Right ventricle myocardium superior (tissue), 1 donor: ENCODE measurements at regions not wholly inside any gene's neighbourhood (a gene's known extent, or its start where the extent isn't known, plus 50 kb on each side); places are given as distances from the start of the nearest gene placed in this dataset.
"Not testable (repeated sequence)": the region's sequence is repeated elsewhere in the genome, so short reads cannot be mapped to it uniquely, and the experiment has no call there.

Source experiments
- ATAC-seq: fragments of 200-7000 bp; cut with Tn5 transposase; one replicate; pipeline ENCODE4 v1.9.1; 2020; ENCODE audit warnings: mild to moderate bottlenecking; ENCODE audit not compliant: poor library complexity
- DNase-seq: peaks from one replicate; pipeline ENCODE4 v3.0.0-alpha.2; 2020
- intact Hi-C: fragments of 100-400 bp; cut with DNase I; formaldehyde crosslinking; loops from one replicate; pipeline ENCODE4 v1.11.2; 2022
- donor health status: DM: no; HTN: yes; CAD: no; lungs with severe emphysema.

DNA sequence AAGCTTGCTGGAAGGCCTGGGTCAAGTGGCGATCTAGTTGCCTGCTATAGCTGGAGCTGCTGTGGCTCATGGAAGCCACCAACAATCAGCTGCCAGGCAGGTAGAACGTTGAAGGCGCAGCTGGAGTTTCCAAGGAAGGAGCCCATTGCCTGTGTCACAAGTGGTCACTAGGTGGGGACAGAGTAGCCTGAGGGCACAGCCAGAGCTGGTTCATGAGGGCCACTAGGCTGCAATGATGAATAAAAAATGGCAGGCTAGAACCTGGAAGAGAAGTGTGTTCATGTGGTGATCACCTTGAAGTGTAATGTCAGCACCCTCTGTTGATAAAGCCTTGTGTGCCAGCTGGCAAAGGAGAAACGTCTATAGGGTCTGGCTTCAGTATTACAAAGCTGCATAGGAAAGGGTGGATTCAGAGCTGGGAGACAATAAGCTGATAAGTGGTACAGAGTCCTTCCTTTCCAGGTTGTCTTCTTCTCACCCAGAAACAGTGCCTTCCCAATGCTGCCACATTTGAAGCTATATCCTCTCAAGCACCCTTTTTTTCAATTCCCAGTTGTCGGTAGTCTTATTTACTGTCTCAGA is 165.8 kb downstream of the EMP1 start:
- intact Hi-C loops: loop anchor here (5.0 to 10.0 kb wide), 2 partner anchors 170 to 302 kb away; no protein-coding TSS in a partner anchor
- peak; percentile 89 for ATAC-seq
- DNase-seq: peak; percentile 59

- intact Hi-C loops: loop anchor here (5.0 to 10.0 kb wide), 2 partner anchors 173 to 305 kb away; no protein-coding TSS in a partner anchor
- DNase-seq (no peak), ATAC-seq (no peak)
These were observed 163.1 kb downstream of the EMP1 start for GRCh38 chr12:13359636-13360035.

DNA sequence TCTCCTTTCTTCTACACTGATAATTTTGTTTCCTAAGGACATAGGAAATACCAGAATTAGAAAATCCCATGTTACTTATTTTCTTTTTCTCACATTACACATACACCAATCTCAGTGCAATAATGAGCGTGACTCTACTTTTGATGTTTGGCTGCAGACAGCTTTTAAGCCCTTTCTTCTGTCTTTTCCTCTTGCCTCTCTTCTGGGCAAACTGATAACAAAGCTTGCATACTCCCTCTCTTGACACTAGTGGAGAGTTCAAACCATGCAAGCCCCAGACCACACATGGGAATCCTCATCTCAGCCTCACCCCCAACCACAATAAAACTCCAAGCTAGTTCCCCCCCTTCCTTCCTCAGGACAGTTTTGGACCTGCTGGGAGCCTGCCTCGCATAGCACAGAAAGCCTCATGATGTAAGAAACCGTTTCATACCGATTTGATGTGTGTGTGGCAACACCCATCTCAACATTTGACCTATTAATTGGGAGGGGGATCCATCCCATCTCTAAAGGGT is 161.9 kb downstream of the EMP1 start:
- no peak for ATAC-seq
- intact Hi-C loops: no loop called here
- DNase-seq: no peak

DNA sequence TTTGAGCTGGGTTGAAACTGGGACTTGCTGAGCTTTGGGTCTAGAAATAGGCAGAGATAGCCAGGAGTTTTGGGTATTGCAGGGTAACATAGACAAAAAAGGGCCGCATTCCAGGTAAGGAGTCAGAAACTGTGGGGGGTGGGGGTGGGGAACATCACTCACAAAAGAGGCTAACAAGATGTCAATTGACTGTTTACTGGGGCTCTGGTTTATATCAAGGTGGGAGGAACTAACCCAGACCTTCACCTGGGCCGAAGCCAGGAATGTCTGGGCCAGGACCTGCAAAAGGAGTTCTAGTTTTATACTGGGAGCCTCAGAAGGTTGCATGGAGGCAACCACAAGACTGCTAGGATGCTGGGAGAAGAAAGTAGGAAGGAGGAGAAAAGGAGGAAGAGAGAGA is 154.4 kb downstream of the EMP1 start:
- DNase-seq (no peak), ATAC-seq (no peak)
- intact Hi-C loops: no loop called here

DNA sequence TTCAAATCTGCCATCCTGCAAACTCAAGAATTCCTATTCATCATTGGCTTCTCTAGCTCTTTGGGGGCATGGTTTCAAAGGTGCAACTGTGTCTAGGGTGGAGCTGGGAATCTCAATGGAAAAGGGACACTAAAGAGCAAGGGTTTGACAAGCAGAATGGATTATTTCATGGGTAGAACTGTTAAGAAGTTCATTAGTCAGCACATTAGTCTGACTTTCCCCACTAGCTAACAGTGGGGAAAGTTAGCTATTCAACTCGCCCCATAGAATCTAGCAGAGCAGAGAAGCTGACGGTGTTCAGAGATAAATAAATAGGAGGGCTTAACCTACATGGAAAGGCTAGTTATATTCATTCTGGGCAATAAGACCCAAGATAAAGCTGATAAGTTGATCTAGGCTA is 153.9 kb downstream of the EMP1 start:
- ATAC-seq (no peak), DNase-seq (no peak)
- intact Hi-C loops: no loop called here

DNA sequence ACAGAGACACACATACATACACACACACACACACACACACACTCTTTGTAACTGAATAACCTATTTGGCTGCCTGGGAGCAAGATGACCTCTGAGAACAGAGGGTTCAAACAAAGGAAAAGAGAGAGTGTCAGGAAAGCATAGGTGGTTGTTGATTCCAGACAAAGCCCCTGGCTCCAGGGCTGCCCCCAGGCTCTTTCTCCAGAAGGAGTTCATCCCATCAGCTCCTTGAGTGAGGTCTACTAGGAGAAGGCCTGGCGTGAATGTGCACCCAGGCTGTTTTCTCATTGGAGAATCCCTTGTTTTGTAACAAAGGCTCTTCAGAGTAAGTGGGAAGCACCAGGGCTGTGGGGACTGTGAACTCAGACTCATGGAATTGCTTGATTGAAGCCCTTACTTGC is 151.9 kb downstream of the EMP1 start:
- ATAC-seq (no peak), DNase-seq (no peak)
- intact Hi-C loops: no loop called here

GRCh38 chr12:13347241-13348043 is 150.9 kb downstream of the EMP1 start:
- intact Hi-C loops: no loop called here
- DNase-seq (no peak), ATAC-seq (no peak)

DNA sequence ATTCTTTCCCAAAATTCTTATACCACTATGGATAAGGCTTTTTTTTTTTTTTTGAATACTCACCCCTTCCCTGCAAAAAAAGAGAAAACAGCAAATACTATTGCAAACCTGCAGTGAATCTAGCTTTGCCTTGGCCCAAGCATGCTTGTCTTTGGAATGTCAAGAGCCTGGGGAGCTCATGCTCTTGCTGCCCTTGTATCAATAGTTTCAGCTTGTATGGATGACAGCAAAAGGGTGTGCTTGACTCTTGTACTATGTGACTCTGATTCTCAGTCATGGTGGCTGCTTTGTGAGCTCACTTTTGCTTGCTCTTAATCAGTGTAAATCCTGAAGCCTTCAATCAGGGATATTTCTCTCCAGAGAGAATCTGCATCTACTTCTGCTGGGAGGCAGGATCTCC is 149.2 kb downstream of the EMP1 start:
- intact Hi-C loops: no loop called here
- no peak for ATAC-seq
- no peak for DNase-seq

DNA sequence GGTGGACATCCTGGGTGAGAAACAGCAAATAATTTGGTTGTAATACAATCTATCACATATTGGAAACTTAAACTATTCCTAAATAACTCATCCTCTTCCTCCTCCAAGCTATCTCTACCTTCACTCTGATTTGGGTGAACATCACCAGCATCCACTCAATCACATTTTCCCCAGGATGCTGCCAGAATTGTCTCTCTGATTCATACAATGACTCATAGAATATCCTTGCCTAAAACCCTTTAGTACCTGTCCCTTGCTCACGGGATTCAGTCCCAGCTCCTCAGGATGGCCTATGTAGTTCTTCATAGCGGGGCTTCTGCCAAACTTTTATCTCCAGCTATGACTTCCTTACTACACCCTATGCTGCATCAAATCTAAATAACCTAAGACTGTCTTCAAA is 146.8 kb downstream of the EMP1 start:
- DNase-seq (no peak), ATAC-seq (no peak)
- intact Hi-C loops: no loop called here

DNA sequence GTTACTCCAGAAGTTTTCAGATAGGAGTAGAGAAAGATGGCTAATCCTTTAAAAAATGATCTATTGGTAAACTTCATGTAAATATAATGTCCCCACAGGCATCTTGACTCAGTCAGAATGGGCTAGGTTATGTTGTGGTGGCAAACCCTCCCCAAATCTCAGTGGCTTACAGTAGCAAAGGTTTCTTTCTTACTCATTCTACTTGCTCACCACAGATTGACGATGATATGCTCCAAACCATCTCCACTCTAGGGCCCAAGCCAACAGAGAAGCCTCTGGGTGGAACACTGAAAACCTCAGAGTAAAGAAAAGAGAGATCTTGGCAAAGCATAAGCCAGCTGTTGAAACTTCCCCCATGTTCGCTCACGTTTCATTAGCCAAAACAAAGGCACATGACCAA is 146.4 kb downstream of the EMP1 start:
- DNase-seq: no peak
- intact Hi-C loops: no loop called here
- no peak for ATAC-seq

DNA sequence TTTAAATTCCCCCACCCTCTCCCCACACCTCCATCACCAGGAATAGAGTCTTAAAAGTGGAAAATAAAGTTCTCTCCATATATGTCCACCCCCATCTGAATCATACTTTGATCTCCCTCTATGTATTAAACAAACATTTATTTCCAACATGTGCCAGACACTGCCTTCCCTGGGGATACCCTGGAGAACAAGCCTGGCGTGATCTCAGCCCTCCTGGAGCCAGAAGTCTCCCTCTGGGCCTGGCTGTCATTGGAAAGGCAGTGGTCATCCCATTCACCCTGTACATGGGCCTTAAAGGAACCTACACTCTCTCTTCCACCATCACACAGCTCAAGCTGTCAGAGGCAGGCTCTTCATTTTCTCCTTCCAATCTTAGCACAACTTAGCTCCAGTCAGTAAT is 143.6 kb downstream of the EMP1 start:
- ATAC-seq: no peak
- intact Hi-C loops: no loop called here
- no peak for DNase-seq

DNA sequence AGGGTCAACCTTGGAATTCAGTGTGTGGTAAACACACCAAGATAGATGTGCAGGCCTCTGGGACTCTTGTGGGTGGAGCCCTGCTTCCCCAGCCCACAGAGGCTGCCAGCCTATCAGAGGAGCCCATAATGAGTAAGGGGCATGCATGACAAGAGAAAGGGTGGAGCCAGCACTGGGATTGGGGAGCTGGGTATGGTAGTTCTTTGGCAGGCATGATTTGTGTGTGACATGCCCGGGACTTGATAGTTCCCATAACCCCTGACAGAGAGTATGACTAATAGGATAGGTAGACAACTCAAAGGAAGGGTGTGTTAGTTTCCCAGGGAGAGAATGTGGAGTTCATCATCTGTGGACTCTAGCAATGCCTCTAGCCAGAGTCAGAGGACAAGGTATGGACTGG is 143.0 kb downstream of the EMP1 start:
- DNase-seq (no peak), ATAC-seq (no peak)
- intact Hi-C loops: no loop called here

DNA sequence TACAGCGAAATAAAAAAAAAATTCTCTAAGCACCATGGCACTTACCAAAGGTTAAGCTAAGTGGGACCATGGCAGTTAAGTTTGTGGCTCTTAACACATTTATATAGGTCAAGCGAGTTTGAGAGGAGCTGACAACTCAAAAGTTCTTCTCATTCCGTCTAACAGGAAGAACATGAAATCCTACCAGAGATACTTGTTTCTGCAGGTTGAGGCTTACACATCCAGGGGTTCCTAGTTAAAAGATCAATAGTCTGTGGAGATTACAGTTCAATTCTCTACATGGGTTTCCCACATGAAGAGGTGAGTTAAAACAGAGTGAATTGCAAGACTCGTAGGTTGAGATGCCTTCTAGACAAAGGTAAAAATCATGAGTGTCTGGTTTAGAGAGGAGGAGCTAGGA is 142.6 kb downstream of the EMP1 start:
- ATAC-seq: no peak

GRCh38 chr12:13337791-13338190 is 141.3 kb downstream of the EMP1 start:
- DNase-seq: no peak
- intact Hi-C loops: no loop called here
- ATAC-seq: no peak

More for the DNA sequence above, 142.6 kb downstream of the EMP1 start:
- DNase-seq: no peak
- intact Hi-C loops: no loop called here

GRCh38 chr12:13336216-13336615 is 139.7 kb downstream of the EMP1 start:
- DNase-seq (no peak), ATAC-seq (no peak)
- intact Hi-C loops: no loop called here

DNA sequence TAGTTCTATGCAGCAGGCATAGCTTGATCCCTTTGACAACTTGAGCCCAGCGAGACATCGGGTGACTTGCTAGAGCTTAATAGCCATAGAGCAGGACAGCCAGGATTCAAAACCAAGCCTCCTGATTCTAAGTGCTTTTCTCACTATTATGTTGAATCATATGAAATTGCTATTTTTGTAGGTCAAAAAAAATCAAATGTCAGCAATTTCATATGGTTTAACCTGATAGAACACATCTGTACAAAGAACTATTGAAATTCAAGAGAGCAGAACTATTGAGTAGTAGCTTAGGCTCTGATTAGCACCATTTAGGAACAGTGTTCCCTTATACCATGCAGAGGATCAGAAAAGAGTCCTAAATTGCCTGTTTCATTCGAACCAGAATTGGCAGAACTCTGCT is 132.0 kb downstream of the EMP1 start:
- intact Hi-C loops: no loop called here
- ATAC-seq (no peak), DNase-seq (no peak)

DNA sequence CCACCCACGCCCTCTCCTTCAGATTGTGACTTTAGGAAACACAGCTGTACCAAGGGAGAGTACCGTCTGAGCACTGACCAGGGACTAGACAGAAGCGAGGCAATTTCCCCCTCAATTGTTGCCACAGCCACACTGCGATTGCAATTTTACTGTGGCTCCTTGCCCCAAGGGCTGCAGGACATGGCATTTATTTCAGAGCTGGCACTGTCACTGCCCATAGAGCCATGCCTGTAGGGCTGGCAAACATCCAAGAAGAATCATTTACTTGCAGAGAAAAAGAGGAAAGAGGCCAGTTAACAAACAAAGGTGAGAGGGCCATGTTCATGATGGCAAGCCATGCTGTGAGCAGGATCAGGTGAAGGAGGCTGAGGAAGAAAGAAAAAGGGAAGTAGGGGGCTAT is 129.6 kb downstream of the EMP1 start:
- intact Hi-C loops: no loop called here
- DNase-seq: no peak
- ATAC-seq: no peak

DNA sequence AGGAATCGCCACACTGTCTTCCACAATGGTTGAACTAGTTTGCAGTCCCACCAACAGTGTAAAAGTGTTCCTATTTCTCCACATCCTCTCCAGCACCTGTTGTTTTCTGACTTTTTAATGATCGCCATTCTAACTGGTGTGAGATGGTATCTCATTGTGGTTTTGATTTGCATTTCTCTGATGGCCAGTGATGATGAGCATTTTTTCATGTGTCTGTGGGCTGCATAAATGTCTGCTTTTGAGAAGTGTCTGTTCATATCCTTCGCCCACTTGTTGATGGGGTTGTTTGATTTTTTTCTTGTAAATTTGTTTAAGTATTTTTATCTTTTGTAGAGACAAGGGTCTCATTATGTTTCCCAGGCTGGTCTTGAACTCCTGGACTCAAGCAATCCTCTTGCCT is 128.5 kb downstream of the EMP1 start:
- ATAC-seq, intact Hi-C loops, DNase-seq: not testable (repeated sequence)

DNA sequence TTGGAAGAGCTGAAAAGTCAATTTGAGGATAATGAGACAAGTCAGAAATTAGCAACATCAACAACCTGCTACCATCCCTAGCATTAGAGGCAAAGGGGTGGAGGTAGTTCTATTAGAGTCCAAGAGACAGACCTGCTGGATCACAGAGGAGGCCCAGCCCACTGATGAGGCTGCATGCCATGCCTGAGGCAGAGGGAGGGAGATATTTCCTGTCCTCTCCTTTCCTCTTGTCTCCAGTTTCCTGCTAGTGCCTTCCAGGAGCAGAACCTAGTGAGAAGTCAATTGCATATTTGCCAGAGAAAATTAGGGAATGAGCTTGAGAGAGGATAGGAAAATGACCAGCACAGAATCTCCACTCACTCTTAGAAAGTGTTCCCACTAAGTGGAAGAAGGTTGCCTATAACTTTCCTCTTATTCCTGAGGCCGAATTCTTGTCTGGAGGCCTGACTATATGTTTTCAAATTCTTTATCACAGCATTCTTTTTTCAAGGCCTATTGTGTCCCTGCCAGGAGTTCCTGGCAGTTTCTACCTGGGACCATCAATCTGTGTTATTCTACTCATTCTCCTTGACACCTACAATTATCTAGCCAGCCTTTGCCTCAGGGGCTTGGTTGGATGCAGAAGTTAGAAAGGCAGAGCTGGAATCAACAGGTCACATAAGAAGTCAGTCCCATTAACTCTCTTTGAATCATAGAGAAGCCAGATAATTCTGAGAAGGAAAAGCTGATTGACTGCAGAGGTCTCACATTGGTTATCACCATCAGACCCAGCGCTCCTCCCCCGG is 121.9 kb downstream of the EMP1 start:
- no peak for DNase-seq
- intact Hi-C loops: no loop called here
- ATAC-seq: no peak
